ENCODE measurements at regions not wholly inside any gene's neighbourhood (a gene's known extent, or its start where the extent isn't known, plus 50 kb on each side); places are given as distances from the start of the nearest gene placed in this dataset.

- intact Hi-C loops (cut with DNase I) = no loop called here
- Histone ChIP-seq H3K4me3 (no peak overlapping the region), H3K4me1 (no peaks in the 10 kb centered on the region), H3K36me3 (no peaks in the 10 kb centered on the region), H3K27ac (replicated peaks in 1 of 4) (no peak overlapping the region), H3K9me3 (no peaks in the 10 kb centered on the region), H3K27me3 (no peaks in the 10 kb centered on the region)
- TF ChIP-seq EP300 (IDR thresholded peaks at IDR 0.05) (no peak), POLR2A (IDR thresholded peaks at IDR 0.05; ENCODE audit: low read depth) (no peak), POLR2AphosphoS5 (IDR thresholded peaks at IDR 0.05) (no peak), CTCF (IDR thresholded peaks at IDR 0.05) (no peak)
- DNase-seq (ENCODE audit: extremely low spot score) = no peak
- 41% methylated on average over 1 of the region's 1 CpG for WGBS
Measured at GRCh38 chr10:77700086-77700485, 62.5 kb upstream of the KCNMA1 start.

- intact Hi-C loops (cut with DNase I) = no loop called here
- Histone ChIP-seq H3K4me3 (no peak overlapping the region), H3K36me3 (no peaks in the 10 kb centered on the region), H3K9me3 (no peaks in the 10 kb centered on the region), H3K27me3 (no peaks in the 10 kb centered on the region), H3K4me1 (no peaks in the 10 kb centered on the region), H3K27ac (replicated peaks in 1 of 4) (no peak overlapping the region)
- WGBS = 79% methylated on average over 1 of the region's 1 CpG
- TF ChIP-seq CTCF (IDR thresholded peaks at IDR 0.05) (no peak), POLR2AphosphoS5 (IDR thresholded peaks at IDR 0.05) (no peak), POLR2A (IDR thresholded peaks at IDR 0.05; ENCODE audit: low read depth) (no peak), EP300 (IDR thresholded peaks at IDR 0.05) (no peak)
- DNase-seq (ENCODE audit: extremely low spot score) = peak; percentile 17
Measured at GRCh38 chr10:77699080-77699645, 61.6 kb upstream of the KCNMA1 start.

- no peaks in the 10 kb centered on the region for H3K4me1 ChIP-seq
- no peaks in the 10 kb centered on the region for H3K9me3 ChIP-seq
- TF ChIP-seq CTCF (IDR thresholded peaks at IDR 0.05) (no peak), POLR2AphosphoS5 (IDR thresholded peaks at IDR 0.05) (no peak), POLR2A (IDR thresholded peaks at IDR 0.05; ENCODE audit: low read depth) (no peak), EP300 (IDR thresholded peaks at IDR 0.05) (no peak)
- no peaks in the 10 kb centered on the region for H3K27me3 ChIP-seq
- no peak overlapping the region for H3K4me3 ChIP-seq
- 80% methylated on average over 5 of the region's 5 CpGs for WGBS
- no peak for DNase-seq (ENCODE audit: extremely low spot score)
- H3K36me3 ChIP-seq = no peaks in the 10 kb centered on the region
- H3K27ac ChIP-seq (replicated peaks in 1 of 4) = no peak overlapping the region
- intact Hi-C loops (cut with DNase I) = no loop called here
Measured at GRCh38 chr10:77698267-77698931, 60.8 kb upstream of the KCNMA1 start.

GRCh38 chr10:77696584-77696983 is 59.0 kb upstream of the KCNMA1 start:
- intact Hi-C loops (cut with DNase I) = no loop called here

More at GRCh38 chr10:77696584-77696983, 59.0 kb upstream of the KCNMA1 start:
- H3K36me3 ChIP-seq = no peaks in the 10 kb centered on the region
- no peaks in the 10 kb centered on the region for H3K4me1 ChIP-seq
- no peak overlapping the region for H3K4me3 ChIP-seq
- no peaks in the 10 kb centered on the region for H3K9me3 ChIP-seq
- DNase-seq (ENCODE audit: extremely low spot score) = peak; percentile 66
- 84% methylated on average over 10 of the region's 10 CpGs for WGBS
- H3K27me3 ChIP-seq = no peaks in the 10 kb centered on the region
- TF ChIP-seq POLR2A (IDR thresholded peaks at IDR 0.05; ENCODE audit: low read depth) (no peak), POLR2AphosphoS5 (IDR thresholded peaks at IDR 0.05) (no peak), CTCF (IDR thresholded peaks at IDR 0.05) (no peak), EP300 (IDR thresholded peaks at IDR 0.05) (no peak)
- no peak overlapping the region for H3K27ac ChIP-seq (replicated peaks in 1 of 4)

Data from esophagus muscularis mucosa (tissue), 4 donors.